ENCODE measurements at regions not wholly inside any gene's neighbourhood (a gene's known extent, or its start where the extent isn't known, plus 50 kb on each side); places are given as distances from the start of the nearest gene placed in this dataset.
"Not testable (repeated sequence)": the region's sequence is repeated elsewhere in the genome, so short reads cannot be mapped to it uniquely, and the experiment has no call there.

GRCh38 chr13:50526661-50527071, 316.8 kb downstream of the DLEU7 start:
- DNase-seq (ENCODE audit: low spot score) = no peak

DNA sequence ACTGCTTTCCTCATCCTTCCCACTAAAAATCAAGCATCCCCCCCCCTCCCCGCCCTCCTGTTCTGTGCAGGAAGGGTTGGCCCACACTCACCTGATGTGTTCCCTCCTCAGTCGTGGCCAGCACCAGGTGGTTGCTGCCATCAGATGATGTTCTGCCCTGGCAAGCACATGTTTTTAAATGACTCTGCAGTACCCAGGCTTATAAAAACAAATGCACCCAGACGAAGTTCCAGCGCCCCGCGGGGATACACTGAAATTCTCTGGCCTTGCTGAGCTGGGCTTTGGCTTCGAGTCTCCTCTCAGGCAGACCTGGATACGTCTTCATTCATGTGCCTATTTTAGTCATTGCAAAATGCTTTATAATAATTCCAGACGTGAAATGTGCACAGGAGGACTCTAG, 316.3 kb downstream of the DLEU7 start:
- DNase-seq (ENCODE audit: low spot score) = no peak

DNA sequence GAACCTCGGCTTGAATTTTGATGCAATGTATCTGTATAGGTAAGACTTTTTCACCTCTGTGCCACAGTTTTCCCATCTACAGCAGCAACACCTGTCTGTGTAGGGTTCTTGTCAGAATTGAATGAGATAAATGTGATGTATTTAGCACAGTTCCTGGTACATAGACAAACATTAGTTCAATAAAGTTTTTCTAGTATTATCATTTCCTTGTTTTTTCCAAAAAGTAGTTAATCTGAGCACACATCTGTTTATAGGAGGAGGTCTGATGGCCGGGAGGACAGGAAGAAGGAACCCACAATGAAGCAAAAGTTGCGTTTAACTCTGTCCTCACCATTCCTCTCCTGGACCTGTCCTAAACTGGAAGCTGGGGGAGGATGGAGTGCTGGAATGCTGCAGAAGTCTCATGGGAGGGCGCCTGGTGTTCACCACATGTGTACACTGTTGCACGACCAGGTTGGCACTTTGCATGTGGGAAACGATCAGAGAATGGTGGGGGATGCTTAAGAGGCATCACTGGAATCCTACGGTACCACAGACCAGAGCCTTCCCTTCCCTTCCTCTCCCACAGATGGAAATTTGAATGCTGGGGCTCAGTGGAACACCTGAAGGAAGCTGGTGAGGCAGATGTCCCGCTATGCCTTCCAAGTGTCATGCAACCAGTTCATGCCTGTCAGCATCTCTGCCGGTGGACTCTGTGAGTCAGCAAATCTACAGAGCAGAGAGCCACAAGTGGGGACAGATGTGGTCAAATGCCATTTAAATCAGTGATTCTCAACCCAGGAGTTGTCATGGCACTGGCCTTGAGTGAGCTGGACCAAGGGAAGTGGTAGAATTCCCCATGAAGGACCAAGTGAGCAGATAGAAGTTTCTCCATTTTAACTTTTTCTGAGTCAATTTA, 315.6 kb downstream of the DLEU7 start:
- DNase-seq (ENCODE audit: low spot score) = peak; percentile 12

DNA sequence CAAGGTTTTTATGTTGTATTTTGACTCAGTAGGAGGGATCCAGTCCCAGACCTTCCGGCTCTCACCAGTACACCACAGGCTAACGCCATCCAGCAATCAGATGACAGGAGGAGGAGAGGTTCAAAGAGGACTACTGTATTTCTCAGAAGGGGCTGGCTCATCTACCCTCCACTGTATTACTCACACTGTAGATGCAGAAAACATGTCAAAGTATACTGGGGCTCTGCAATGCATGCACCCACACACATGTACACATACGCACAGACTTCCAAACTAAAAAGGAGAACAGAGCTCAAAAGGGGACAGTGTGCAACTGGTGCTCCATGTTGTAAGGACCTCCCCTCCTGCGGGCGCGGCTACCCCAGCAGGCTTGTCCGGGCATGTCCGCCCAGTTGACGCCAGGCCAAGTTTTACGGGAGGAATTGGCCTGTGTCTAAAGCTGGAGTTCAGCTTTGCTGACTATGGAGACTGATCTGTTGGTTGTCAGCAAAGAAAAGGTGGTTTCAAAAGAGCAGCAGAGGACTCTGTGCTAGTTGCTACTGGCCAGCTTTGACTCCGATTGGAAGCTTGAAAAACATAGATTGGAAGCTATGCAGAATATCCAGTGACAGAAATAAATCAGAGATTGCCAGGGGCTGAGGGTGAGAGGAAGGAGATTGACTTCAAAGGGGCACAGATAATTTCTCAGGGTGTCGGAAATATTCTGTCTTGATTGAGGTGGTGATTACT, 314.2 kb downstream of the DLEU7 start:
- peak; percentile 74 for DNase-seq (ENCODE audit: low spot score)

GRCh38 chr13:50531917-50532899, 311.3 kb downstream of the DLEU7 start:
- peak; percentile 14 for DNase-seq (ENCODE audit: low spot score)

GRCh38 chr13:50535050-50535449, 308.4 kb downstream of the DLEU7 start:
- no peak for DNase-seq (ENCODE audit: low spot score)

- DNase-seq (ENCODE audit: low spot score) = no peak
Observed at GRCh38 chr13:50537029-50537428, 306.5 kb downstream of the DLEU7 start.

GRCh38 chr13:50539791-50540530, 303.5 kb downstream of the DLEU7 start:
- DNase-seq (ENCODE audit: low spot score) = no peak

GRCh38 chr13:50543141-50543540, 300.4 kb downstream of the DLEU7 start:
- DNase-seq (ENCODE audit: low spot score) = no peak

DNA sequence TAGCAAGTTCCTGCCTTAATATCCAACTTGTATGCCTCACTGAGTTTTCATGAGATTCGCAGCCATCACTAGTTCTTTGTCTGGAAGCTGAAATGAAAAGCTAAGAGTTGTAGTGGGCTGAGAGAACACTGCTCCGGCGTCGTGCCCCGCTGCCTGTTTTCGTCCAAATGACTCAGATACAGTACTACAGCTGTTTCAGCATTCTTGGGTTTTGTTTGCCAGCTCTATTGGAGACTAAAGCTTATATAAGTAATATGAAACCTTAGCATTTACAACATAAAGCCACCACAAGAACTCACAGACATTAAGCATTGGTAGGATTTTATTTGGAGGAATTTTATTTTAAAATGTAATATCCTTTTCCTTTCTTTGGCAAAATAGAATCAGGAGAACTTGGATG, 299.7 kb downstream of the DLEU7 start:
- peak; percentile 57 for DNase-seq (ENCODE audit: low spot score)

GRCh38 chr13:50544211-50544610, 299.3 kb downstream of the DLEU7 start:
- DNase-seq (ENCODE audit: low spot score) = no peak

DNA sequence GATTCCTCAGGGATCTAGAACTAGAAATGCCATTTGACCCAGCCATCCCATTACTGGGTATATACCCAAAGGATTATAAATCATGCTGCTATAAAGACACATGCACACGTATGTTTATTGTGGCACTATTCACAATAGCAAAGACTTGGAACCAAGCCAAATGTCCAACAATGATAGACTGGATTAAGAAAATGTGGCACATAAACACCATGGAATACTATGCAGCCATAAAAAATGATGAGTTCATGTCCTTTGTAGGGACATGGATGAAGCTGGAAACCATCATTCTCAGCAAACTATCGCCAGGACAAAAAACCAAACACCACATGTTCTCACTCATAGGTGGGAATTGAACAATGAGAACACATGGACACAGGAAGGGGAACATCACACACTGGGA, 296.3 kb downstream of the DLEU7 start:
- not testable (repeated sequence) for DNase-seq (ENCODE audit: low spot score)

- DNase-seq (ENCODE audit: low spot score) = no peak
Observed at GRCh38 chr13:50548586-50548985, 294.9 kb downstream of the DLEU7 start.

DNA sequence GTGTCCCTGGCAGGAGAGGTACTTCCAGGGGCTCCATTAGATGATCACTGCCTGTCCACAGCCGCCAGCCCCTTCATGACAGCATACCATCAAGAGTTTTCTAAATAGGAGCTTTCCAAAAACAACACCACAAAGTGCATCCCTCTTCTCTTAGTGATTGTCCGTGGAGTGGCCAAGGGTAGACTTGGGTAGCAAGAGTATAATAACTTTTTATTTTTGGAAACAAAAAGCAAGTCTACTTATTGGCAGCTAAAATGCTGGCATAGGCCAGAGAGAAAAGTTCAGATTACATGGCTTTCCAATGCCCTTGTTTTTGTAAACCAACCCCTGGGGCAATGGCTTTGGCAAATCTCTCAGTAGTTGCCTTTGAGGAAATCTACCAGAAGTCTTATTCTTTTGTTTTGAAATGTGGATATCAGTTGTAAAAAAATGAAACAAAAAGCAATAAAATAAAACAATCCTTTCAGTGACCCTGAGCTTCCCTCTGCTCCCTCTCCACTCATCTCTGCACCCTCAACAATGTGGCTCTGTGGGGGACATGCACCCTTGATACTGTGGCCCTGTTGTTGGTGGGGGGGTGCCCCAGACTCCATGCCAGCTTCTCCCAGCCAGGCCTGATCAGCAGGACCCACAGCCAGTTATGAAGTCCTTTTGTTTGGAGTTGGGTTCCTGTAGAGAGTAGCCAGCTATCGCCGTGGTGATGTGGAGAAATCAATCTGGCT, 294.1 kb downstream of the DLEU7 start:
- no peak for DNase-seq (ENCODE audit: low spot score)

- no peak for DNase-seq (ENCODE audit: low spot score)
Observed at GRCh38 chr13:50550151-50550550, 293.3 kb downstream of the DLEU7 start.

DNA sequence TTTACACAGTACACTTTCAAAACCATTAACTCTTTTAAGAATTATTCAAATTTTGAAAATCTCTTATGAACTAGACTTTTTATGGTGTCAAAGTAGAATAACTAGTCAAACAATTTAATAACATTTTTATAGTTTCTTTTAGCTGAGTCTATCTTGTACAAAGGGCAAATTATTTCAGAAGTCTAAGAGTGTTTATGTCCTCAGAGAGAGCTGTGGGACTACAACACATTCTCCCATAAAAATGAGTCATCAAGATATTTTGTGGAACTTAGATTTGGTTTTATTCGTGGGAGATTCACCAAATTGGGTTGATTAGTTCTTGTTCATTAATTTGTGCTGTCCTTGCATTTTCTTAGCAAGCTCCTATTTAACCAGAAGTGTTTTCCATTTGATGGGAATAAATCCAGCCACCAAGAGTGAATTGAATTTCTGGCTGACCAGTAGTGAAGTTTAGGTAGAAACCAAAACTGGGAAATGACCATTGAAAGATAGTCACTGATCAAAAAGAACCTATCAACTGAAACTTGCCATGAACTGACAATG, 291.0 kb downstream of the DLEU7 start:
- DNase-seq (ENCODE audit: low spot score) = no peak

GRCh38 chr13:50561739-50562138, 281.8 kb downstream of the DLEU7 start:
- no peak for DNase-seq (ENCODE audit: low spot score)

- no peak for DNase-seq (ENCODE audit: low spot score)
Observed at GRCh38 chr13:50566646-50567045, 276.8 kb downstream of the DLEU7 start.

GRCh38 chr13:50572129-50572528, 271.4 kb downstream of the DLEU7 start:
- DNase-seq (ENCODE audit: low spot score) = no peak

- no peak for DNase-seq (ENCODE audit: low spot score)
Observed at GRCh38 chr13:50573066-50573465, 270.4 kb downstream of the DLEU7 start.
